Vagina (tissue), 2 donors: ENCODE measurements at regions not wholly inside any gene's neighbourhood (a gene's known extent, or its start where the extent isn't known, plus 50 kb on each side); places are given as distances from the start of the nearest gene placed in this dataset.

Source experiments
- DNase-seq, 2 donors: peaks; one replicate each; pipeline ENCODE4 v3.0.0-alpha.2; 2017; ENCODE audit errors: extremely low spot score in 2 of 2
- H3K27ac ChIP-seq: fragments of 200-600 bp; sonication (generic); one replicate; pipeline ENCODE4 v1.5.1; 2019
- H3K27me3 ChIP-seq: fragments of 200-600 bp; sonication (generic); one replicate; pipeline ENCODE4 v1.5.1; 2019
- H3K36me3 ChIP-seq, 2 donors: fragments of 200-600 bp; sonication (generic); one replicate each; pipeline ENCODE4 v1.5.1; 2017 to 2019
- H3K4me1 ChIP-seq: fragments of 200-600 bp; sonication (generic); one replicate; pipeline ENCODE4 v1.5.1; 2019
- H3K4me3 ChIP-seq, 2 donors: fragments of 200-600 bp; sonication (generic); 1 replicate in 1 of 2; 2 replicates in 1 of 2; pipeline ENCODE4 v1.5.1; 2016 to 2019
- H3K9me3 ChIP-seq: fragments of 200-600 bp; sonication (generic); one replicate; pipeline ENCODE4 v1.5.1; 2019
- POLR2A ChIP-seq, 2 donors: fragments of 450-650 bp; IDR thresholded peaks; one replicate each; pipeline ENCODE4 v1.6.1; 2017; ENCODE audit warnings: antibody characterized with exemption in 2 of 2, mild to moderate bottlenecking in 2 of 2, moderate library complexity in 2 of 2
- POLR2AphosphoS5 ChIP-seq, 2 donors: sonication (generic); formaldehyde crosslinking; IDR thresholded peaks; one replicate each; pipeline ENCODE4 v1.9.0; 2017; ENCODE audit warnings: antibody characterized with exemption in 2 of 2, mild to moderate bottlenecking in 2 of 2, low read depth in 1 of 2; ENCODE audit not compliant: insufficient read depth in 1 of 2
- intact Hi-C: fragments of 100-400 bp; cut with DNase I; formaldehyde crosslinking; loops from one replicate; pipeline ENCODE4 v1.15.1; 2023
- TF ChIP-seq, protein P1 (sequence below), 3 experiments: fragments of 450-650 bp in 2 of 3; fragments of 200-600 bp in 1 of 3; sonication (generic) in 1 of 3; IDR thresholded peaks; one replicate each; pipeline ENCODE4 v1.5.1; 2017 to 2019; ENCODE audit warnings: antibody characterized with exemption in 3 of 3, mild to moderate bottlenecking in 2 of 3, moderate library complexity in 2 of 3

DNA sequence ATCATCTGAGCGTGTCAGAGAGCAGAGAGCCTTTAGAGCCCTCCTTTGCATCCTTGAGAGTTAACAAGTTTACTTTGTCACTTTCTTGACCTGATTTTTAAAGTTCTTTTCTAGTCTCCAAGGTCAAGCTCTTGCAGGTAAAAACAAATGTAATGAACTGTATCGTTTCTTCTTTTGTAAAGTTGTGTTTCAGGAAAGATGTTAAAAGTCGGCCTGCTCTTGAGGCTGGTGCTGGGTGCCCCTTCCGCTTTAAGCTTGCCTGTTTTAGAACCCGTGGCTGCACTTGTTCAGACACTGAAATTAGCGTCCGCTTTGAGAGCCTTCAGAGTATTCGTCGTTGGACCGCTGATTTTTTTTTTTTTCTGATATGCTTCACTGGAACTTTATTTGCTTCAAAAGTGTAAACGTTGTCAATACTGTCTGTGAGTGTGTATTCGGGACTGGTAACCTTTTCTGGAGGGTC, 52.6 kb upstream of the ULK4 start:
- no peaks in the 10 kb centered on the region for H3K36me3 ChIP-seq
- TF ChIP-seq, protein P1, sequence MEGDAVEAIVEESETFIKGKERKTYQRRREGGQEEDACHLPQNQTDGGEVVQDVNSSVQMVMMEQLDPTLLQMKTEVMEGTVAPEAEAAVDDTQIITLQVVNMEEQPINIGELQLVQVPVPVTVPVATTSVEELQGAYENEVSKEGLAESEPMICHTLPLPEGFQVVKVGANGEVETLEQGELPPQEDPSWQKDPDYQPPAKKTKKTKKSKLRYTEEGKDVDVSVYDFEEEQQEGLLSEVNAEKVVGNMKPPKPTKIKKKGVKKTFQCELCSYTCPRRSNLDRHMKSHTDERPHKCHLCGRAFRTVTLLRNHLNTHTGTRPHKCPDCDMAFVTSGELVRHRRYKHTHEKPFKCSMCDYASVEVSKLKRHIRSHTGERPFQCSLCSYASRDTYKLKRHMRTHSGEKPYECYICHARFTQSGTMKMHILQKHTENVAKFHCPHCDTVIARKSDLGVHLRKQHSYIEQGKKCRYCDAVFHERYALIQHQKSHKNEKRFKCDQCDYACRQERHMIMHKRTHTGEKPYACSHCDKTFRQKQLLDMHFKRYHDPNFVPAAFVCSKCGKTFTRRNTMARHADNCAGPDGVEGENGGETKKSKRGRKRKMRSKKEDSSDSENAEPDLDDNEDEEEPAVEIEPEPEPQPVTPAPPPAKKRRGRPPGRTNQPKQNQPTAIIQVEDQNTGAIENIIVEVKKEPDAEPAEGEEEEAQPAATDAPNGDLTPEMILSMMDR (IDR thresholded peaks at IDR 0.05) = no peak
- TF ChIP-seq POLR2AphosphoS5 (IDR thresholded peaks at IDR 0.05; ENCODE audit: insufficient read depth in 1 of 2, low read depth in 1 of 2) = no peak
- TF ChIP-seq POLR2A (IDR thresholded peaks at IDR 0.05) = no peak
- H3K9me3 ChIP-seq = no peaks in the 10 kb centered on the region
- no peaks in the 10 kb centered on the region for H3K27me3 ChIP-seq
- no peak for DNase-seq
- intact Hi-C loops = loop anchor here (5.0 kb wide), 1 partner anchor 83 kb away; no protein-coding TSS in a partner anchor
- H3K4me3 ChIP-seq = peak overlapping the region; percentile 97 to 100
- peaks cover 50% of the 10 kb centered on the region for H3K4me1 ChIP-seq
- peak overlapping the region; percentile 88 for H3K27ac ChIP-seq

DNA sequence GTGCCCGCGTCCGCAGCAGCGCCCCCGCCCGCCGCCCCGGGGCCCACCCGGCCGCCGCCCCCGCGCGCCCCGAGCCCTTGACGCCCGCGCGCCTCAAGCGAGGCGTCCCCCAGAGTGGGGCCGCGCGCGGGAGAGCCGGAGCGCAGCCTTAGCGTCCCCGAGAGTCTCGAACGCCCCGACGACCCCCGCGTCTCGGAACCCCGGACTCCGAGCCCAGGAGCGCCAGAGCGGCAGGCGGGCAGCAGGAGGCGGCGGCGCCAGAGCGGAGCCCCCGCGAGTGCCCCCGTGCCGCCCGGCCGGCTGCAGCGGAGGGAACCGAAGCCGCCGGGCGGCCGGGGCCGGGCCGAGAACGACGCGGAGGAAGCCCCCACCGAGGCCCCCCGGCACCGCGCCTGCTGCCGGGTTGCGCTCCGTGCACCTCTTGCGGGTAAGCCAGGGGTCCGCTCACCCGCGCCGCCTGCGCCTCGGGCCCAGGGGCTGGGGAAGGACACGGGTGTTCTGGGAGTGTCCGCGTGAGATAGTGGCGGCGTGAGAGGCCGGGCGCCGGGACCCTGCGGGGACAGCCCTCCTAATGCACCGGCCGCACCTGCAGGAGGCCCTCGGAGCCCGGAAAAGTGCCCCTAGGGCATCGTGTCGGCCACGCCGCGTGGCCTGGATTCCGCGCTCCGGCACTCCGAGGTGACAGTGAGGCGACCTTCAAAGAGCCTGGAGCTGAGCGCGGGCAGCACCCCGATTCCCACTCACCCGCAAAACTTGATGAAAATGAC, 52.0 kb upstream of the ULK4 start:
- no peak for DNase-seq
- TF ChIP-seq POLR2A (IDR thresholded peaks at IDR 0.05) (no peak), POLR2AphosphoS5 (IDR thresholded peaks at IDR 0.05; ENCODE audit: insufficient read depth in 1 of 2, low read depth in 1 of 2) (peak in 1 of 2 donors; percentile 58)
- Histone ChIP-seq H3K9me3 (no peaks in the 10 kb centered on the region), H3K4me1 (peaks cover 44% of the 10 kb centered on the region), H3K27me3 (no peaks in the 10 kb centered on the region), H3K36me3 (no peaks in the 10 kb centered on the region), H3K27ac (peak overlapping the region; percentile 88), H3K4me3 (peak overlapping the region; percentile 97 to 100)
- intact Hi-C loops = loop anchor here (5.0 kb wide), 1 partner anchor 83 kb away; no protein-coding TSS in a partner anchor

DNA sequence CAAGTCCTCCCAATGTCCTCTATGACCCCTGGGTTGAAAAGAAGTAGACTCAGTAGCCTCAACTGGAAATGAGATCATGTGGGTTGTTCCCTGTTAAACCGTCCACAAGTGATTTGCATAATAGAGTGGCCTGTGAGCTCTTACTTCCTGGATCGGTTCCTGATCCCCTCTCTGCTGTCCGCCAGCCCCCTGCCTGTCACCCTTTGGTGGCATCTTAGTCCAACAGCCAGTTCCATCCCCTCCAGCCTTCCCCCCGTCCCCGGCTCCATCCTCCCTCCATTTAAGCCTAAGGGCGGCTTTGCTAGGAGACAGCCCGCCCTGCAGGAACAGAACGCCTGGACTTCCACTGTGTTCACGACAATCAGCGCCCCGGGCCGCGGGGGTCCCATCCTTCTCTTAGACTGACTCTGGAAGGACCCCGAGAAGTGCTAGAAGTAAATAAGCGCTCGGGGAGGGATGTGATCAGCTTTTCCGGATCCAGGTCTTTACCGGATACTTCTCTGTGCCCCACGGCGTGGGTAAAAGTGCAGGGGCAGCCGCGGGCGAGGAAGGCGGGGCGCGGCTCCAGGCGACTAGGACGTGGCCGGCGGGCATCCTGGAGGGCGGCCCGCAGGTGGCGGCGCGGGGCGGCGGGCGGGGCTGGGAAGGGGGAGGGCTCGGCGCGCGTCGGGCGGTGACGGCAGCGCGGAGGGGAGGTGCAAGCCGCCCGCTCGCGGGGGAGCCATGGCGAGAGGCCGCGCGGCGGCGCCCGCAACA, 51.2 kb upstream of the ULK4 start:
- Histone ChIP-seq H3K9me3 (no peaks in the 10 kb centered on the region), H3K27ac (peak overlapping the region; percentile 91), H3K27me3 (no peaks in the 10 kb centered on the region), H3K4me1 (peaks cover 37% of the 10 kb centered on the region), H3K4me3 (peak overlapping the region; percentile 97 to 100), H3K36me3 (no peaks in the 10 kb centered on the region)
- intact Hi-C loops = loop anchor here (5.0 kb wide), 1 partner anchor 84 kb away; no protein-coding TSS in a partner anchor
- TF ChIP-seq, protein P1 (IDR thresholded peaks at IDR 0.05) = no peak
- TF ChIP-seq POLR2A (IDR thresholded peaks at IDR 0.05) (peak in 1 of 2 donors; percentile 21), POLR2AphosphoS5 (IDR thresholded peaks at IDR 0.05; ENCODE audit: insufficient read depth in 1 of 2, low read depth in 1 of 2) (peak; percentile 59 to 60)
- DNase-seq = no peak

DNA sequence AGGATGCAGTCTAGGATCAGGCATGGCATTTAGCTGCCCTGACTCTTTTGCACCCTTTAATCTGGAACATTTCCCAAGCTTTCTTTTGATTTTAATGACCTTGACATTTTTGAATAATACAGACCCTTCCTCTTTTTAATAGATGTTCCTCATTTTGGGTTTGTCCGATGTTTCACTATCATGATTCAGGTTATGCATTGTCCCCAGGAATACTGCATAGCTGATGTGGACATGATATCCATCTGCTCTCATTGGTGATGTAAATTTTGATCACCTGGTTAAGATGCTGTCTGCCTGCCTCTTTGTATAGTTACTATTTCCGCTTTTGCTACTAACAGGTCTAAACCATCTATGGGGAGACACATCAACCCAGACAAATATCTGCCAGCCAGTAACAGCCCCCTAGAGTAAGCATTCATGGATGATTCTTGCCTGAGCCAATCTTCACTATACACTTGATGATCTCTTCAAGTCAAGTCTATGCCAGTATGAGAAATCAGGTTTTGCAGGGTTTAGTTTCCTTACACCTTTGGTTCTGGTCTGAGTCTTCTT, 50.6 kb upstream of the ULK4 start:
- no peak for DNase-seq
- Histone ChIP-seq H3K36me3 (no peaks in the 10 kb centered on the region), H3K27me3 (no peaks in the 10 kb centered on the region), H3K27ac (peak overlapping the region; percentile 91), H3K9me3 (no peaks in the 10 kb centered on the region), H3K4me3 (peak overlapping the region in 1 of 2 donors; percentile 97), H3K4me1 (peaks cover 37% of the 10 kb centered on the region)
- intact Hi-C loops = loop anchor here (5.0 kb wide), 1 partner anchor 85 kb away; no protein-coding TSS in a partner anchor
- TF ChIP-seq POLR2AphosphoS5 (IDR thresholded peaks at IDR 0.05; ENCODE audit: insufficient read depth in 1 of 2, low read depth in 1 of 2) (no peak), POLR2A (IDR thresholded peaks at IDR 0.05) (no peak)
- TF ChIP-seq, protein P1 (IDR thresholded peaks at IDR 0.05) = no peak
